ENCODE measurements at regions not wholly inside any gene's neighbourhood (a gene's known extent, or its start where the extent isn't known, plus 50 kb on each side); places are given as distances from the start of the nearest gene placed in this dataset.

GRCh38 chr5:92761585-92761984, 819.4 kb downstream of the NR2F1-AS1 start:
- Histone ChIP-seq H3K4me2 (ENCODE audit: low read length) (no peak overlapping the region), H3K9me2 (ENCODE audit: insufficient read depth, low read length) (no peaks in the 10 kb centered on the region), H3K36me3 (ENCODE audit: insufficient read depth, low read length) (no peaks in the 10 kb centered on the region), H3F3A (ENCODE audit: insufficient read depth, low read length, poor library complexity, severe bottlenecking) (no peaks in the 10 kb centered on the region), H3K79me2 (replicated peaks; ENCODE audit: insufficient read depth, low read length) (no peaks in the 10 kb centered on the region), H3K9me3 (ENCODE audit: low read length) (no peaks in the 10 kb centered on the region), H2AFZ (ENCODE audit: low read depth, low read length) (no peak overlapping the region), H3K4me3 (ENCODE audit: low read length) (no peak overlapping the region), H3K27ac (ENCODE audit: low read length) (no peak overlapping the region), H3K9ac (ENCODE audit: low read length) (no peak overlapping the region), H3K27me3 (ENCODE audit: insufficient read depth, low read depth, low read length) (no peaks in the 10 kb centered on the region), H4K20me1 (ENCODE audit: insufficient read depth) (no peaks in the 10 kb centered on the region)
- TF ChIP-seq EZH2 (IDR thresholded peaks at IDR 0.05; ENCODE audit: borderline replicate concordance, insufficient read depth, low read length, poor library complexity, severe bottlenecking) (no peak), MXI1 (conservative IDR thresholded peaks at IDR 0.05; ENCODE audit: poor library complexity, severe bottlenecking) (no peak), REST (IDR thresholded peaks at IDR 0.05; ENCODE audit: borderline replicate concordance) (no peak), CTCF (IDR thresholded peaks at IDR 0.05; ENCODE audit: poor library complexity, severe bottlenecking) (no peak)

GRCh38 chr5:92760550-92760949, 820.5 kb downstream of the NR2F1-AS1 start:
- H3K36me3 ChIP-seq (ENCODE audit: insufficient read depth, low read length) = no peaks in the 10 kb centered on the region
- no peaks in the 10 kb centered on the region for H3K27me3 ChIP-seq (ENCODE audit: insufficient read depth, low read depth, low read length)
- H3K4me3 ChIP-seq (ENCODE audit: low read length) = no peak overlapping the region
- H3K9ac ChIP-seq (ENCODE audit: low read length) = no peak overlapping the region
- H3F3A ChIP-seq (ENCODE audit: insufficient read depth, low read length, poor library complexity, severe bottlenecking) = no peaks in the 10 kb centered on the region
- H3K9me2 ChIP-seq (ENCODE audit: insufficient read depth, low read length) = no peaks in the 10 kb centered on the region
- no peak overlapping the region for H3K27ac ChIP-seq (ENCODE audit: low read length)
- H2AFZ ChIP-seq (ENCODE audit: low read depth, low read length) = no peak overlapping the region
- H3K9me3 ChIP-seq (ENCODE audit: low read length) = no peaks in the 10 kb centered on the region
- H4K20me1 ChIP-seq (ENCODE audit: insufficient read depth) = no peaks in the 10 kb centered on the region
- H3K79me2 ChIP-seq (replicated peaks; ENCODE audit: insufficient read depth, low read length) = no peaks in the 10 kb centered on the region
- no peak for TF ChIP-seq TAF1 (IDR thresholded peaks at IDR 0.05; ENCODE audit: low read depth)
- TF ChIP-seq EP300 (conservative IDR thresholded peaks at IDR 0.05; ENCODE audit: poor library complexity, severe bottlenecking) = no peak
- TF ChIP-seq SMC3 (conservative IDR thresholded peaks at IDR 0.05; ENCODE audit: poor library complexity) = no peak
- TF ChIP-seq CTCF (IDR thresholded peaks at IDR 0.05; ENCODE audit: poor library complexity, severe bottlenecking) = no peak
- no peak for TF ChIP-seq EZH2 (IDR thresholded peaks at IDR 0.05; ENCODE audit: borderline replicate concordance, insufficient read depth, low read length, poor library complexity, severe bottlenecking)
- no peak for TF ChIP-seq RAD21 (conservative IDR thresholded peaks at IDR 0.05)
- TF ChIP-seq MXI1 (conservative IDR thresholded peaks at IDR 0.05; ENCODE audit: poor library complexity, severe bottlenecking) = no peak
- no peak for TF ChIP-seq POLR2AphosphoS5 (IDR thresholded peaks at IDR 0.05)
- no peak for TF ChIP-seq REST (IDR thresholded peaks at IDR 0.05; ENCODE audit: borderline replicate concordance)
- H3K4me2 ChIP-seq (ENCODE audit: low read length) = no peak overlapping the region
